HCT116 (cell line): ENCODE measurements at regions not wholly inside any gene's neighbourhood (a gene's known extent, or its start where the extent isn't known, plus 50 kb on each side); places are given as distances from the start of the nearest gene placed in this dataset.

Experiments
- ATAC-seq: fragments of 200-7000 bp; cut with Tn5 transposase; 2 replicates; pipeline ENCODE4 v1.9.1; 2020; ENCODE audit warnings: mild to moderate bottlenecking, moderate library complexity
- BruUV-seq: library from RNA; stranded (reverse); fragments of 400-500 nt; replicated peaks from 2 replicates; lab custom pipeline; 2021; lab: Mats Ljungman, UMichigan
- CTCF ChIA-PET: fragments of 300-600 bp; sonication (Branson Sonifier 250); formaldehyde crosslinking; loops from one replicate; lab custom pipeline; 2021; ENCODE audit warnings: antibody characterized with exemption; lab: Charles Lee
- POLR2A ChIA-PET: fragments of 300-600, 350-600 bp; sonication (Branson Sonifier 250); formaldehyde crosslinking; loops from one replicate; lab custom pipeline; 2021; ENCODE audit warnings: antibody characterized with exemption; lab: Charles Lee
- RAD21 ChIA-PET, 2 experiments: fragments of 300-600 bp; sonication (Branson Sonifier 250); formaldehyde crosslinking; loops; one replicate each; lab custom pipeline; 2023; ENCODE audit warnings: low total read pairs in 2 of 2; ENCODE audit not compliant: uncharacterized antibody in 2 of 2, unreplicated experiment in 2 of 2, low non-redundant PET in 1 of 2; lab: Charles Lee
- DNase-seq: peaks from one replicate; pipeline ENCODE4 v3.0.0-alpha.2; 2010; ENCODE audit warnings: low read depth, low spot score
- H2AFZ ChIP-seq: fragments of 200-600 bp; shearing (Covaris generic), sonication (generic); 2 replicates; pipeline ENCODE4 v1.6.1; 2017; ENCODE audit warnings: low read depth, mixed run types, mixed read lengths, antibody characterized with exemption, low read length; ENCODE audit not compliant: poor library complexity, severe bottlenecking
- H3K27ac ChIP-seq: 2 replicates; pipeline ENCODE4 v1.5.1; 2012; ENCODE audit warnings: low read depth, low read length
- H3K27me3 ChIP-seq: fragments of 200-600 bp; sonication (generic); 2 replicates; pipeline ENCODE4 v1.6.1; 2016; ENCODE audit warnings: mixed run types, low read length, mixed read lengths; ENCODE audit not compliant: insufficient read depth
- H3K36me3 ChIP-seq, 2 experiments: fragments of 200-500 bp in 1 of 2; fragments of 200-600 bp in 1 of 2; sonication (Bioruptor generic) in 1 of 2; sonication (generic) in 1 of 2; 2 replicates each; pipeline versions ENCODE4 v1.5.1 to v1.6.1; 2014 to 2016; ENCODE audit warnings: low read length in 2 of 2, inconsistent platforms in 1 of 2, mixed read lengths in 1 of 2, mixed run types in 1 of 2; ENCODE audit not compliant: insufficient read depth in 2 of 2, control insufficient read depth in 1 of 2
- H3K4me1 ChIP-seq, 2 experiments: fragments of 200-600 bp in 1 of 2; sonication (generic) in 1 of 2; 2 replicates each; pipeline versions ENCODE4 v1.5.1 to v1.6.1; 2012 to 2017; ENCODE audit warnings: low read length in 2 of 2, inconsistent platforms in 1 of 2, mild to moderate bottlenecking in 1 of 2, mixed read lengths in 1 of 2, mixed run types in 1 of 2, moderate library complexity in 1 of 2; ENCODE audit not compliant: insufficient read depth in 2 of 2, control insufficient read depth in 1 of 2
- H3K4me2 ChIP-seq: fragments of 200-600 bp; sonication (generic); 2 replicates; pipeline ENCODE4 v1.6.1; 2017; ENCODE audit warnings: mixed run types, low read length, mixed read lengths
- H3K4me3 ChIP-seq, 2 experiments: fragments of 200-600 bp in 1 of 2; sonication (generic) in 1 of 2; replicated peaks in 1 of 2; 2 replicates each; pipeline ENCODE4 v1.5.1; 2011 to 2016; ENCODE audit warnings: low read length in 2 of 2, control low read depth in 1 of 2, low read depth in 1 of 2, mild to moderate bottlenecking in 1 of 2, mixed read lengths in 1 of 2, mixed run types in 1 of 2
- H3K79me2 ChIP-seq: fragments of 200-600 bp; sonication (generic); 2 replicates; pipeline ENCODE4 v1.6.1; 2017; ENCODE audit warnings: mild to moderate bottlenecking, mixed run types, low read length, moderate library complexity, mixed read lengths; ENCODE audit not compliant: insufficient read depth
- H3K9ac ChIP-seq: fragments of 200-600 bp; sonication (generic); 2 replicates; pipeline ENCODE4 v1.6.1; 2016; ENCODE audit warnings: low read length, mixed read lengths
- H3K9me2 ChIP-seq: fragments of 200-600 bp; sonication (generic), shearing (Covaris generic); 2 replicates; pipeline ENCODE4 v1.6.1; 2017; ENCODE audit warnings: mixed run types, mild to moderate bottlenecking, moderate library complexity; ENCODE audit not compliant: insufficient read depth
- H3K9me3 ChIP-seq, 2 experiments: fragments of 200-500 bp in 1 of 2; fragments of 200-600 bp in 1 of 2; sonication (Bioruptor generic) in 1 of 2; sonication (generic) in 1 of 2; 2 replicates each; pipeline ENCODE4 v1.6.1; 2014 to 2017; ENCODE audit warnings: low read length in 2 of 2, mixed read lengths in 2 of 2, inconsistent platforms in 1 of 2, low read depth in 1 of 2, mild to moderate bottlenecking in 1 of 2, mixed run types in 1 of 2, moderate library complexity in 1 of 2; ENCODE audit not compliant: control insufficient read depth in 1 of 2, insufficient read depth in 1 of 2
- H4K20me1 ChIP-seq: fragments of 200-600 bp; sonication (generic), shearing (Covaris generic); 2 replicates; pipeline ENCODE4 v1.6.1; 2017; ENCODE audit warnings: mixed run types, mild to moderate bottlenecking, moderate library complexity; ENCODE audit not compliant: insufficient read depth
- CBX3 ChIP-seq: IDR thresholded peaks from 2 replicates; pipeline ENCODE4 v1.6.1; 2012; ENCODE audit warnings: low read depth
- CEBPB ChIP-seq: IDR thresholded peaks from 2 replicates; pipeline ENCODE4 v1.6.1; 2012; ENCODE audit warnings: low read depth
- EGR1 ChIP-seq: IDR thresholded peaks from 2 replicates; pipeline ENCODE4 v1.6.1; 2012; ENCODE audit warnings: low read depth
- ELF1 ChIP-seq: IDR thresholded peaks from 2 replicates; pipeline ENCODE4 v1.6.1; 2012; ENCODE audit warnings: low read depth, borderline replicate concordance
- EZH2 ChIP-seq: fragments of 200-600 bp; sonication (generic); IDR thresholded peaks from 2 replicates; pipeline ENCODE4 v1.6.1; 2017; ENCODE audit warnings: antibody characterized with exemption, mixed run types
- EZH2phosphoT487 ChIP-seq: fragments of 200-600 bp; IDR thresholded peaks from 2 replicates; pipeline ENCODE4 v1.6.1; 2018; ENCODE audit warnings: antibody characterized with exemption, borderline replicate concordance
- FOSL1 ChIP-seq: IDR thresholded peaks from 2 replicates; pipeline ENCODE4 v1.6.1; 2012; ENCODE audit warnings: low read depth
- JUND ChIP-seq: IDR thresholded peaks from 2 replicates; pipeline ENCODE4 v1.6.1; 2012
- POLR2A ChIP-seq: IDR thresholded peaks from 2 replicates; pipeline ENCODE4 v1.7.0; 2011; ENCODE audit warnings: borderline replicate concordance; ENCODE audit not compliant: insufficient read depth, insufficient read length; ENCODE audit errors: extremely low read depth
- POLR2AphosphoS5 ChIP-seq: IDR thresholded peaks from 2 replicates; pipeline ENCODE4 v1.6.1; 2011; ENCODE audit warnings: mild to moderate bottlenecking, low read depth, low read length, moderate library complexity
- RAD21 ChIP-seq: IDR thresholded peaks from 2 replicates; pipeline ENCODE4 v1.6.1; 2012; ENCODE audit warnings: low read depth, mild to moderate bottlenecking
- SIN3A ChIP-seq: IDR thresholded peaks from 2 replicates; pipeline ENCODE4 v1.6.1; 2012; ENCODE audit warnings: low read depth
- SP1 ChIP-seq: IDR thresholded peaks from 2 replicates; pipeline ENCODE4 v1.6.1; 2012; ENCODE audit warnings: low read depth
- SRF ChIP-seq: IDR thresholded peaks from 2 replicates; pipeline ENCODE4 v1.6.1; 2012; ENCODE audit warnings: low read depth
- TCF7L2 ChIP-seq: IDR thresholded peaks from 2 replicates; pipeline ENCODE4 v1.7.0; 2011; ENCODE audit warnings: borderline replicate concordance, inconsistent platforms; ENCODE audit not compliant: insufficient read depth, insufficient read length; ENCODE audit errors: extremely low read depth
- YY1 ChIP-seq: IDR thresholded peaks from 2 replicates; pipeline ENCODE4 v1.6.1; 2011; ENCODE audit warnings: low read length, low read depth, moderate library complexity, mild to moderate bottlenecking; ENCODE audit not compliant: insufficient replicate concordance; ENCODE audit errors: extremely low read depth
- ZFX ChIP-seq: fragments of 450-650 bp; IDR thresholded peaks from 2 replicates; pipeline ENCODE4 v1.6.1; 2017
- ZNF274 ChIP-seq: fragments of 200-500 bp; sonication (Bioruptor generic); IDR thresholded peaks from 2 replicates; pipeline ENCODE4 v1.6.1; 2014; ENCODE audit warnings: mild to moderate bottlenecking, low read depth, low read length, inconsistent platforms
- intact Hi-C: fragments of 100-400 bp; cut with micrococcal nuclease; formaldehyde crosslinking; loops from 2 replicates; pipeline ENCODE4 v1.10.0; 2022
- TF ChIP-seq, protein P1 (sequence below): IDR thresholded peaks from 2 replicates; pipeline ENCODE4 v1.6.1; 2012
- TF ChIP-seq, protein P2 (sequence below): IDR thresholded peaks from 2 replicates; pipeline ENCODE4 v1.6.1; 2012; ENCODE audit warnings: low read depth

DNA sequence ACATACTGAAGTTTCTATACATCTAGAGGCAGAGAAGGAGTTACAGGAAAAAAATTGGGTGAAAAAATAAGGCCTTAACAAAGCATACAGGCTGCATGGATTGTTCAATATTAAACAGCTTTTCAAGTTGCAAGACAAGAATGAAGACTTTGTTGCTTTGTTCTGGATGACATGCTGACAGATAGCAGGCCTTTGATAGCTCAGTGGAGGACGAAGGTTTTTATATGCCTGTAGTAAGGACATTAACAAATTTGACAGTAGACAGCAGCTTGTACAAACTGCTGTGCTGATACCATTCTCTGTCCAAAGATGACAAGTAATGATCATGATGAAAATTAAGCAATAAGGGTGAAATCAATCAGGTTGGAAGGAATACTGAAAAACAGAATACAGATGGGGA, 309.9 kb downstream of the NKX6-1 start:
- no TSS peak for BruUV-seq
- Histone ChIP-seq H3K9me2 (no peaks in the 10 kb centered on the region), H3K9ac (no peak overlapping the region), H2AFZ (no peak overlapping the region), H3K9me3 (no peaks in the 10 kb centered on the region), H3K4me3 (no peak overlapping the region), H3K4me2 (no peak overlapping the region), H3K27me3 (no peaks in the 10 kb centered on the region), H3K27ac (no peak overlapping the region), H3K4me1 (no peaks in the 10 kb centered on the region), H3K79me2 (no peaks in the 10 kb centered on the region), H4K20me1 (no peaks in the 10 kb centered on the region), H3K36me3 (no peaks in the 10 kb centered on the region)
- ATAC-seq: no peak
- POLR2A ChIA-PET: no interaction called here
- intact Hi-C loops: no loop called here
- no peak for DNase-seq
- TF ChIP-seq CBX3 (no peak), EGR1 (no peak), ZFX (no peak), SP1 (no peak), ZNF274 (no peak), FOSL1 (no peak), POLR2A (no peak)
- TF ChIP-seq, protein P1, sequence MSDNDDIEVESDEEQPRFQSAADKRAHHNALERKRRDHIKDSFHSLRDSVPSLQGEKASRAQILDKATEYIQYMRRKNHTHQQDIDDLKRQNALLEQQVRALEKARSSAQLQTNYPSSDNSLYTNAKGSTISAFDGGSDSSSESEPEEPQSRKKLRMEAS: no peak
- RAD21 ChIA-PET: no interaction called here
- CTCF ChIA-PET: no interaction called here

DNA sequence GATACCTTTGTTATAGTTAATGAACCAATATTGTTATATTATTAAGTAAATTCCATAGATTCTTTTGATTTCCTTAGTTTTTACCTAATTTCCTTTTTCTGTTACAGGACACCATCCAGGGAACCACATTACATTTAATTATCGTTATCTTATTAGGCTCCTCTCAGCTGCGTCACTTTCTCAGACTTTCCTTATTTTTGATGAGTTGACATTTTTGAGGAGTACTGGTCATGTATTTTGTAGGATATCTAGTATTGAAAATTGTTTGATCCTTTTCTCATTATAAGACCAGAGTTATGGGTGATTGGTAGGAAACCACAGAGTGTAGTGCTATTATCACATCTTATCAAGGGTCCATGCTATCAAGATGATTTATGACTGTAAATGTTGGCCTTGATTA, 319.7 kb downstream of the NKX6-1 start:
- Histone ChIP-seq H2AFZ (no peak overlapping the region), H3K27ac (no peak overlapping the region), H3K4me3 (no peak overlapping the region), H4K20me1 (no peaks in the 10 kb centered on the region), H3K36me3 (no peaks in the 10 kb centered on the region), H3K9me3 (no peaks in the 10 kb centered on the region), H3K4me2 (no peak overlapping the region), H3K4me1 (peaks cover 0 to 6% of the 10 kb centered on the region in 2 experiments; a peak in 2 of 4 replicates), H3K9me2 (no peaks in the 10 kb centered on the region), H3K9ac (no peak overlapping the region), H3K27me3 (no peaks in the 10 kb centered on the region), H3K79me2 (no peaks in the 10 kb centered on the region)
- intact Hi-C loops: no loop called here
- POLR2A ChIA-PET: no interaction called here
- CTCF ChIA-PET: no interaction called here
- DNase-seq: no peak
- ATAC-seq: no peak
- RAD21 ChIA-PET: no interaction called here
- no TSS peak for BruUV-seq
- TF ChIP-seq POLR2AphosphoS5 (no peak), YY1 (no peak), EZH2phosphoT487 (no peak), CBX3 (no peak), RAD21 (no peak), ZNF274 (no peak), SRF (no peak), EZH2 (no peak), ZFX (no peak), FOSL1 (no peak), SIN3A (no peak), TCF7L2 (no peak), CEBPB (no peak), JUND (no peak), ELF1 (no peak)
- TF ChIP-seq, protein P2, sequence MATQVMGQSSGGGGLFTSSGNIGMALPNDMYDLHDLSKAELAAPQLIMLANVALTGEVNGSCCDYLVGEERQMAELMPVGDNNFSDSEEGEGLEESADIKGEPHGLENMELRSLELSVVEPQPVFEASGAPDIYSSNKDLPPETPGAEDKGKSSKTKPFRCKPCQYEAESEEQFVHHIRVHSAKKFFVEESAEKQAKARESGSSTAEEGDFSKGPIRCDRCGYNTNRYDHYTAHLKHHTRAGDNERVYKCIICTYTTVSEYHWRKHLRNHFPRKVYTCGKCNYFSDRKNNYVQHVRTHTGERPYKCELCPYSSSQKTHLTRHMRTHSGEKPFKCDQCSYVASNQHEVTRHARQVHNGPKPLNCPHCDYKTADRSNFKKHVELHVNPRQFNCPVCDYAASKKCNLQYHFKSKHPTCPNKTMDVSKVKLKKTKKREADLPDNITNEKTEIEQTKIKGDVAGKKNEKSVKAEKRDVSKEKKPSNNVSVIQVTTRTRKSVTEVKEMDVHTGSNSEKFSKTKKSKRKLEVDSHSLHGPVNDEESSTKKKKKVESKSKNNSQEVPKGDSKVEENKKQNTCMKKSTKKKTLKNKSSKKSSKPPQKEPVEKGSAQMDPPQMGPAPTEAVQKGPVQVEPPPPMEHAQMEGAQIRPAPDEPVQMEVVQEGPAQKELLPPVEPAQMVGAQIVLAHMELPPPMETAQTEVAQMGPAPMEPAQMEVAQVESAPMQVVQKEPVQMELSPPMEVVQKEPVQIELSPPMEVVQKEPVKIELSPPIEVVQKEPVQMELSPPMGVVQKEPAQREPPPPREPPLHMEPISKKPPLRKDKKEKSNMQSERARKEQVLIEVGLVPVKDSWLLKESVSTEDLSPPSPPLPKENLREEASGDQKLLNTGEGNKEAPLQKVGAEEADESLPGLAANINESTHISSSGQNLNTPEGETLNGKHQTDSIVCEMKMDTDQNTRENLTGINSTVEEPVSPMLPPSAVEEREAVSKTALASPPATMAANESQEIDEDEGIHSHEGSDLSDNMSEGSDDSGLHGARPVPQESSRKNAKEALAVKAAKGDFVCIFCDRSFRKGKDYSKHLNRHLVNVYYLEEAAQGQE: no peak
- TF ChIP-seq, protein P1: no peak
